B cell (primary cell): ENCODE measurements at regions not wholly inside any gene's neighbourhood (a gene's known extent, or its start where the extent isn't known, plus 50 kb on each side); places are given as distances from the start of the nearest gene placed in this dataset.

ENCODE experiments used
- EZH2 ChIP-seq: IDR thresholded peaks from 2 replicates; pipeline ENCODE4 v1.6.1; 2012; ENCODE audit warnings: borderline replicate concordance, low read depth, mild to moderate bottlenecking, moderate library complexity, low read length; ENCODE audit not compliant: insufficient read depth, poor library complexity, severe bottlenecking
- TF ChIP-seq, protein P1 (sequence below): fragments of 200-600 bp; IDR thresholded peaks from one replicate; pipeline ENCODE4 v1.8.0; 2022; ENCODE audit warnings: antibody characterized with exemption, mild to moderate bottlenecking

GRCh38 chr2:150209746-150210145 lies 277.7 kb downstream of the RND3 start:
- TF ChIP-seq, protein P1, sequence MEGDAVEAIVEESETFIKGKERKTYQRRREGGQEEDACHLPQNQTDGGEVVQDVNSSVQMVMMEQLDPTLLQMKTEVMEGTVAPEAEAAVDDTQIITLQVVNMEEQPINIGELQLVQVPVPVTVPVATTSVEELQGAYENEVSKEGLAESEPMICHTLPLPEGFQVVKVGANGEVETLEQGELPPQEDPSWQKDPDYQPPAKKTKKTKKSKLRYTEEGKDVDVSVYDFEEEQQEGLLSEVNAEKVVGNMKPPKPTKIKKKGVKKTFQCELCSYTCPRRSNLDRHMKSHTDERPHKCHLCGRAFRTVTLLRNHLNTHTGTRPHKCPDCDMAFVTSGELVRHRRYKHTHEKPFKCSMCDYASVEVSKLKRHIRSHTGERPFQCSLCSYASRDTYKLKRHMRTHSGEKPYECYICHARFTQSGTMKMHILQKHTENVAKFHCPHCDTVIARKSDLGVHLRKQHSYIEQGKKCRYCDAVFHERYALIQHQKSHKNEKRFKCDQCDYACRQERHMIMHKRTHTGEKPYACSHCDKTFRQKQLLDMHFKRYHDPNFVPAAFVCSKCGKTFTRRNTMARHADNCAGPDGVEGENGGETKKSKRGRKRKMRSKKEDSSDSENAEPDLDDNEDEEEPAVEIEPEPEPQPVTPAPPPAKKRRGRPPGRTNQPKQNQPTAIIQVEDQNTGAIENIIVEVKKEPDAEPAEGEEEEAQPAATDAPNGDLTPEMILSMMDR: no peak
- no peak for TF ChIP-seq EZH2
